Islet precursor cell (in vitro differentiated cells): ENCODE measurements at regions not wholly inside any gene's neighbourhood (a gene's known extent, or its start where the extent isn't known, plus 50 kb on each side); places are given as distances from the start of the nearest gene placed in this dataset.
"Not testable (repeated sequence)": the region's sequence is repeated elsewhere in the genome, so short reads cannot be mapped to it uniquely, and the experiment has no call there.

Experiments
- DNase-seq: peaks from one replicate; pipeline ENCODE4 v3.0.0-alpha.2; 2018

DNA sequence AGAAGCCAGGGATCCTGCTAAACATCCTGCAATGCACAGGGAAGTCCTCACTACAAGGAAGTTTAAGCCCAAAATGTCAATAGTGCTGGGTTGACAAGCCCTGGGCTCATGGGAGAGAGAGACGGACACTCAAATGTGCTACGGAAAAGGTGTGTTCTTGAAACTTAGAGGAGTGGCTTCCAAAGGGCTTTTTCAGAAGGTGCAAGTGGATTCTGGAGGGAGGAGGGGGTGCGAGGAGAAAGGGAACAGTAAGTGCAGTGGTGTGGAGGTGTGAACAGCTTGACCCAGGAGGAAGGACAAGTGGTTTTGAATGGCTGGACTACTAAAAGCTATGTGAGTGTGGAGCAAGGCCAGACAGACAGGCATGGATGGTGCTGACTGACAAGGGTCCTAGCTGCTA lies 50.4 kb upstream of the CECR2 start:
- DNase-seq, result no peak

DNA sequence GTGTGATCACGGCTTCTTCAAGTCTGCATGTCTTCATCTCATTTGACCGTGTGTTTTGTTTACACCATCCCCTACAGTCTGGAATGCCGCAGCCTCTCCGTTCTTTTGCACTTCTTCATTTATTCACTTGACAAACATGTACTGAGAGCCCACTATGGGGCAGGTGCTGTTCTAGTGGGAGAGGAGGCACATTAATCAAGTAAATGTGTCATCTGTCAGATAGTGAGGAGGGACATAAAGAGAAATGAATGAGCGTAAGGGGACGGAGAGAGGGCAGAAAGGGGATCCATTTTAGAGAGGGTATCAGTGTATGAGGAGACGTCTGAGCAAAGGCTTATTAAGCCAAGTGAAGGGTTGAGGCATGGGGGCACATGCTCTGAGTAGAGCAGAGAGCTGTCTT lies 54.0 kb upstream of the CECR2 start:
- DNase-seq, result no peak

DNA sequence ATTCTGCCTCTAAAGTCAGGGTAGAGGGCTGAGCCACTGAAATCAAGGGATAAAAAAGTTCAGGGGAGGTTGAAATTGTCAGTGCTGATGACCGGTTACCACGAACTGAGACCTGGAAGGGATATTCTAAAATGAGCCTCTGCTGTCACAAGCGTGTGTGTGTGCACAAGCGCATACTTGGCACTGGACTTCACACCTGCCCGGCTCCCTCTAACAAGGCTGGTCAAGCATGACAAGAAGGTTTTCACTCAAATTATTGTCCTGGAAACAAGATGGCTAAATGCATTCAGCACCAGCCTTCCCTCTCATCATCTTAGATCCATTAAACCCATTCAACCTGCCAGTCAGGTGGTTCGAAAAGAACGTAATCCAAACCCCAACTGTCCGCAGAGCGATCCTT lies 54.8 kb upstream of the CECR2 start:
- DNase-seq, result no peak

DNA sequence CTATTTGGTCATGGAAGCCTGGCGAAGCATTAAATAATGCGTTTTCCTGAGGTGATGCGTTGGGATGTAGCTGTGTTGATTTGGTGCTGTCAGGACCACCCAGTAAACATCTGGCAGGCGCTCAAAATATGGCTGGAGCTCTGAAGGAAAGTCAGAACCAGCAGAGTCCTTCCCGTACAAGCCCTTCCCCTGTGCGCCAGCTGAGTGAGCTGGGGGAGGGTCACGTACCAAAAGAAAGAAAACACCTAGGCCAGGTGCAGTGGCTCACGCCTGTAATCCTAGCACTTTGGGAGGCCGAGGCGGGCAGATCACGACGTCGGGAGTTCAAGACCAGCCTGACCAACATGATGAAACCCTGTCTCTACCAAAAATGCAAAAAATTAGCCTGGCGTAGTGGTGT lies 55.6 kb upstream of the CECR2 start:
- peak; percentile 23 for DNase-seq

DNA sequence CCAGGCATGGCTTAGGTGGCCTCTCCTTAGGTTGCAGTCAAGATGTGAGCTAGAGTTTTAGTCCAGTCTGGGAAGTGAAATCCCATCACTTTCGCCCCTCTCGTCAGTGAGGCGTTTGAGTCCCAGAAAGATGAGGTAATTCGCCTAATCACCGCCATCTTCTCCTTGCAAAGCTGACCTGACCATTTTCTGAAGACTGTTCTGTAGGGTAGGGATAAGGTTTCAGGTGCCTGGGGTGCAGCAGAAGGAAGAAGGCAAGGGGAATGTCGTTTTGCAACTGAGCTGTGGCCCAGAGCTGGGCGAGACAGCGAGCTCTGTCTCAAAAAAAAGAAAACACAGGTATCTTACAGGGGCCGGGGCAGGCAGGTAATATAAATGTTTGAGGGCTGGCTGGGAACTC lies 61.7 kb upstream of the CECR2 start:
- DNase-seq, result peak; percentile 50

DNA sequence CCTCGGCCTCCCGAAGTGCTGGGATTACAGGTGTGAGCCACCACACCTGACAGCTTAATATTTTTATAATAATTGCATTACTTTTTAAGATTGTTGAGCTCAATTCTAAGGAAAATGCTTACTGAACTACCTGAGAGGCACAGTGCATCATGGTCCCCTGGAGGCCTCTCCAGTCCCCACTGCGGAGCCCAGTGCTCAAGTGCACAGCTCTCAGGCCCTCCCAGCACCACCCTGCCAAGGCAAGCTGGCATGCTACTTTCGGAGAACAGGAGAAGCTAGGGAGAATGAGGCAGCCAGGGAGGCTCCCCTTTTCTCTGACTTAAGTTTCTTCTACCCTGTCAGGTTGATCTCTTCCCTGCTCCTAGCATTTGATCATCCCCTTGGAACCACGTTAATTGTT lies 64.2 kb upstream of the CECR2 start:
- no peak for DNase-seq

DNA sequence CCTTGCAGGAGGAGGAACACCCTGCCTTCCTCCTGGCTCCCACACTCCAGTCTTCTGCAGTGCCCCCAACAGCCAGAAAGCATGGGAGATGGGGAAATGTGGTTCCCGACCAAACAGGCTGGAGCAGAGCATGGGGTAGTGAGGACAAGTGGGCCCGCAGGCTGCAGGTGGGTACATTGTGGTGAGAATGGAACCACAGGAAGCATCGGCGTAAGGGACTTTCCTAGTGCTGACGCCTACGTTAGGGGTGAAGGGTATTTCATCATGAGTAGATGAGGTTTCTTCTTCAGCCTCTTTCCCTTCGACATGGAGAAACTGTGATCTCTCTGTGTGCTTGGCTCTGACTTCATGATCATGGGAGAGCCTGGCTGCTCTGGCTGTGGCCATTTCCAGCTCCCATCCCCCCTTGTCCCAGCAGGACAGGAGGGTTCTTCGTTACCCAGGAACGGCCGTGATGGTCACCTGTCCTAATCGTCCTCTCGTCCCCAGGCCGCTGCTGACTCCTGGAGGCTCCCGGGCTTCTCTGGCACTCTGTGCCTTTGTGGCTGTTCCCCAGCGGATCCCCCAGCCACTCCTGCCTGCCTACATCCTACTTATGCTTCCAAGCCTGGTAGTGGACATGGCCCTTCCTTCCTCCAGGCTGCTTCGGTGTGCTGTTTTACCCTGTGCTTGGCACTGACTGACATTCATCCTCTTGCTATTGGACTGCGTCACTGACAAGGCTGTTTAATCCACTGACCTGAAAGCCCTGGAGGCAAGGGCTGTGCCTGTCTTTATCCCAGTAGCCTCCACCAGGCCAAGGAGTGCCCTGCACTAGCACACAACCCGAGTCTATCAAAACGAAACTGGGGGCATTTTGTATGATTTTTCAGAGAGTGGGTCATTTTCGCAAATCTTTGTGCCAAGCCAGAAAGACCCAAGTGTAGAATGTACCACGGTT lies 65.2 kb upstream of the CECR2 start:
- DNase-seq, result no peak

DNA sequence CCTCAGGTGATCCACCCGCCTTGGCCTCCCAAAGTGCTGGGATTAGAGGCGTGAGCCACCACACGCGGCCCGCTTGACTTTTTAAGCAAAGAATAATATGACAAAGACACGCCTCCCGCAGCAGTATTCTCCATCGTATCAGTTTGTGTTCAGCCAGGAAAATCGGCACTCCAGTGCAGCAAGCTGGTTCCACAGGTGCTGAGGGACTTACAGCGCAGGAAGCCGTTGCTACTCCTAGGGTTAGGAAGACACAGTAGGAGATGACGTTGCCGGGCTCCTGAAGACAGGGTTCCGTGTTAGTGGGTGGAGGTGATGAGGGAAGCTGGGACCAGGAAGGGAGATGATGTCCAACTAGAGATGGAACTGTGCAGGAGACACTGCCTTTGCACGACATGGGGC lies 65.8 kb upstream of the CECR2 start:
- no peak for DNase-seq

DNA sequence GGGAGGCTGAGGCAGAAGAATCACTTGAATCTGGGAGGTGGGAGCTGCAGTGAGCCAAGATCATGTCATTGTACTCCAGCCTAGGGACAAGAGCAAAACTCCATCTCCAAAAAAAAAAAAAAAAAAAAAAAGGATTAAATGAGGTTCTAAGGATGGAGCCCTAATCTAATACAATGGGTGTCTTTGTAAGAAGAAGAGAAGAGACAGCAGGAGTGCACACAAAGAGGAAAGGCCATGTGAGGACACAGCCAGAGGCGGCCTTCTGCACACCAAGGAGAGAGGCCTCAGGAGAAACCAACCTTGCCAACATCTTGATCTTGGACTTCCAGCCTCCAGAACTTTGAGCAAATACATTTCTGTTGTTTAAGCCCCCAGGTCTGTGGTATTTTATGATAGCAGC lies 66.6 kb upstream of the CECR2 start:
- DNase-seq, result no peak

DNA sequence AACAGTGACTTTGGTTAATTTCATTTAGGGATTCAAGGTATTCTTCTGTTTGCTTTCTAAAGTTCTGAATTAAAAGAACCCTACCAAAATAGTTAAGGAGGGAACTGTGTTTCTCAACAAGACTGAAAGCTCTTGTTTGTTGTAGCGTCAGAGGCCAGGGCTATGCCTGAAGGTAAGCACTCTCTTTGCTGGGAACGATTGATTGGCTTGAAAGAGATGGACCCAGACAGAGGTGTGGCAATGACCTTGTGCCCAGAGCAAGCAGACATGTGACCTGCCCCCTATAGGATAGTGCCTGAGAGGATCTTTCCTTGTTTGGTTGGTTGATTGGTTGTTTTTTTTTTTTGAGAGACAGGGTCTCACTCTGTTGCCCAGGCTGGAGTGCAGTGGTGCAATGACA lies 68.3 kb upstream of the CECR2 start:
- no peak for DNase-seq

DNA sequence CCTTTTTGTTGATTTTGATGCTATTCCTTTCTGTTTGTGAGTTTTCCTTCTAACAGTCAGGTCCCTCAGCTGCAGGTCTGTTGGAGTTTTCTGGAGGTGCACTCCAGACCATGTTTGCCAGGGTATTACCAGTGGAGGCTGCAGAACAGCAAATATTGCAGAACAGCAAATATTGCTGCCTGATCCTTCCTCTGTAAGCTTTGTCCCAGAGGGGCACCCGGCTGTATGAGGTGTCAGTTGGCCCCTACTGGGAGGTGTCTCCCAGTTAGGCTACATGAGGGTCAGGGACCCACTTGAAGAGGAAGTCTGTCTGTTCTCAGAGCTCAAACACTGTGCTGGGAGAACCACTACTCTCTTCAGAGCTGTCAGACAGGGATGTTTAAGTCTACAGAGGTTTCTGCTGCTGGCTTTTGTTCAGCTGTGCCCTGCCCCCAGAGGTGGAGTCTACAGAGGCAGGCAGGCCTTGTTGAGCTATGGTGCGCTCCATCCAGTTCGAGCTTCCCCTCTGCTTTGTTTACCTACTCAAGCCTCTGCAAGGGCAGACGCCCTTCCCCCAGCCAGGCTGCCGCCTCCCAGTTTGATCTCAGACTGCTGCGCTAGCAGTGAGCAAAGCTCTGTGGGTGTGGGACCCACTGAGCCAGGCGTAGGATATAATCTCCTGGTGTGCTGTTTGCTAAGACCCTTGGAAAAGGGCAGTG lies 70.3 kb upstream of the CECR2 start:
- DNase-seq, result not testable (repeated sequence)

DNA sequence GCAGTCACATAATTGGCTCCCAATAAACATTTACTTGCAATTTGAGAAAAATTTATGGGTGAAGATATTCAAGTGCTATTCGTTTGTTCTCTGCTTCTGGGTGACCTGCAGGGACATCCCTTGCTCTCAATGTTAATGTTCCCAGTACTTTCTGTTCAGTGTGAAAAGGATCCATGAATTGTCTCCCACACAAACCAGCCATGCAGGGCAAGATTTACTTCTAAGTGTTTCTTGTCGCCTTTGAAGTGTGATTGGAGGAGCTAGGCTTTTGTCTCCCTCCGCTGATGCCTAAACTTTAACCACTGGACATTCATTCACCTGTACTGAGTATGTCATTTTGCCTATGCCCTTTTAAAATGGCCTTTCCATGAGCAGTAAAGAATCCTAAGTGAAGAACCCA lies 66.4 kb upstream of the ADA2 start:
- DNase-seq, result no peak

DNA sequence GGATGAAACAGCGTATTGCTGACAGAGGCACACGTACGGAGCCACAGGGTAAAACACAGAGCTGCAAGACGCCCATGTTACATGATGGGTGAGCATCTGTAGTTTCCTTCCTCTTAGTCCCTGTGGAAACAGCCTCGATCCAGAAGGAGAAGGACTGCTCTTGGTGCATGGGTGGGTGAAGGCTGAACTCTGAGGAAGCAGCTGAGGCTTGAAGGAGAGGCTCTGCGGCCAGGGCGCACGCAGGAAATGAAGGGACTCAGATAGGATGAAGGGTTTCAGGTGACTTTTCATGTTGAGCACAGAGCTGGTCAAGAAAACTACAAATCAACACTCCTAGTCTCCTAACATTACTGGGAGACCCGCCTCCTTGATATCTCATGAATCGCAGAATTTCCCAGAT lies 65.7 kb upstream of the ADA2 start:
- DNase-seq, result no peak

DNA sequence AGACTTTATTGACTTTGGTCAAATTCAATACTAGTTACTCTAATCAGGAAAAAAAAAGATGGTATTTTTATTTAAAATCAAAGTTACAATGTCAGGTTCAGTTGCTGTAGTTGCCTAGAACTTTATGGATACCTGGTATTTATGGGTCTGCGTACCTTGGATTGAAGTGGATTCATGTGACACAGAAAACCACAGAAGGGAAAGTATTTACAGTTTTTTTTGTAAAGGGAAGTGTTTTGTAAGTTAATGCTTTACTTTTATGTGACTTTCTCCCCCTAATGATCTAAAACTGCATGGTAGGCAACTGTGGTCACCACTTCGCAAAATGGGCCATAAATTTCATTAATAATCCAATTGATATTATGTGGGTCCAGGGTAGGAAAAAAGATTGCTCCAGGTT lies 65.2 kb upstream of the ADA2 start:
- DNase-seq, result no peak

DNA sequence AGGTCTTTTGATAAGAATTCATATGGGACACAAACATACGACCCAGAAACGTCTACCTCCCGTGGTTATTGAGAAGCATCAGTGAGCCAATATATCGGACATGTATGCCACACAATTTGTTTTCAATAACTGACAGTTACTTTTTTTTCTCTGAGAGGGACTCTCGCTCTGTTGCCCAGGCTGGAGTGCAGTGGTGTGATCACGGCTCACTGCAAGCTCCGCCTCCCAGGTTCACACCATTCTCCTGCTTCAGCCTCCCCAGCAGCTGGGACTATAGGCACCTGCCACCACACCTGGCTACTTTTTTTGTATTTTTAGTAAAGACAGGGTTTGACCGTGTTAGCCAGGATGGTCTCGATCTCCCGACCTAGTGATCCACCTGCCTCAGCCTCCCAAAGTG lies 64.6 kb upstream of the ADA2 start:
- DNase-seq, result not testable (repeated sequence)

DNA sequence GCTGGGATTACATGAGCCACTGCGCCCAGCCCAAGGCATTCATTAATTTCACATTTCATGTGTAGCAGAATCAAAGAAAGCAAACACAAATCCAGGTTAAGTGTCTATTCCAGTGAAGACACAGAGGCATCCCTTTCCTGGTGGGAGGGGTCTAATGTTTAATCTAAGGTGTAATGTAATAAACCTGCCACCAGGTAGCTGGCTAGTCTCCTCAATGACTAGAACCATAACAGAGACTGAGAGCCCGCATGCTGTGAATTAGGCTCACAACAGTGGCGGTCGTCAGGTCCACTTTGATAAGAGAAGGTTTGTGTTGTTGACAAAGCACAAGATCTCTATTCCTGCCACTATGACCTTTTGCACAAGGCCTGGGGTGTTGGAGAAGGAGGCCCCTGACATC lies 64.2 kb upstream of the ADA2 start:
- no peak for DNase-seq

DNA sequence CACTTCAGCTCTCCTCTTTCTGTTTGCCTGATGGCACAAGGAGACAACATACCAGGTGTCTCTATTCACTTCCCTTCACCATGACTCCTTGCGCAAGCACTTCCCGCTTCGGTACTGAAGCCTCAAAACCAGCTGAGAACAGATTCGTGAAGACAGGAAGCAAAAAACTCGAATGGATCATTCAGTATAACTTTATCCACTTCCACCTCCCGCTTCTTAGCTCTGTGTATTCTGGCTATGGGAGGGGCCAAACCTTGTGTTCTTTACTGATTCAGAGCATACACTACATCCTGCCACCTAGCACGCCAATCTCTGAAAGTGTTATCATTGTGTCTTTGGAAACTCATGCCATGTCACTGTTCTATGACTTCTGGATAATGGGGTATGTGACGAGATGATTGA lies 62.2 kb upstream of the ADA2 start:
- no peak for DNase-seq

DNA sequence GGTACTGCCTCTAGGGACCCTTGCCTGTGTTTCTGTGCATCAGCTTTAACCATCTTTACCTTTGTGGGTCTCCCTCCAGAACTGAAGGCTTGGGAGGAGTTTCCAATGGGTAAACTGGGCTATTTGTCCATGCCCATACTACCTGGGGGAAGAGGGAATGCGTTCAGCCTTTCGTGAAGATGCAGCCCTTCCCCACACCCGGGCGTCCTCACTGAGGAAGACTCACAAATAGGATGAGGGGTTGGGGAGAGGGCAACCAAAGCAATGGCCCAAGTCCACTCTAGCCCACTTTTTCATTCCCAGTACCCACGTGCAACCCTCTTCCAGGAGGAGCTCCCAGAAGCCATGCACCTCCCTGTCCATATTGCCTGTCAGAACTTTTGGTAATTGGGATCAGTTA lies 61.8 kb upstream of the ADA2 start:
- no peak for DNase-seq

DNA sequence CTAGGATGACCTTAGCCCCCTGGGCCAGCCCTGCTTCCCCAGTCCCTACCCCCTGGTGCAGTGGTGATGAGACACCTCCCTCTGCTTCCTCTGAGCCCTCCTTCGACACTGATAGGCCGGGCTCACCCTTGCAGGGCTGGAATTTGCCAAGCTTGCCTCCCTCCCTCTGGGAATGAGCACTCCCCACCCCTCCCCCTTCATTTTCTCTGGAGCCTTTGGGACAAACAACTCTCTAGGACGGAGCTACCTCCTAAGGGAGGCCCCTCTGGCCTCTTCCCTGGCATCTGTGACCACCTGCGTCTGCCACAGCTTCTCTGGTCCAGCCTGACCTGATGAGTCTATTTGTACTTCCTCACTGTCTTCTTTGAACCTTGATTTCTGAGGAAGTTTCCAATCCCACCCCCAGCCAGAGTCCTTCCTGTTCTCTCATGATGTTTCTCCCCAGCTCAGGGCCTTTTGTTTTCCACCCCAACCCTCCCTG lies 53.3 kb upstream of the ADA2 start:
- DNase-seq, result peak; percentile 83

DNA sequence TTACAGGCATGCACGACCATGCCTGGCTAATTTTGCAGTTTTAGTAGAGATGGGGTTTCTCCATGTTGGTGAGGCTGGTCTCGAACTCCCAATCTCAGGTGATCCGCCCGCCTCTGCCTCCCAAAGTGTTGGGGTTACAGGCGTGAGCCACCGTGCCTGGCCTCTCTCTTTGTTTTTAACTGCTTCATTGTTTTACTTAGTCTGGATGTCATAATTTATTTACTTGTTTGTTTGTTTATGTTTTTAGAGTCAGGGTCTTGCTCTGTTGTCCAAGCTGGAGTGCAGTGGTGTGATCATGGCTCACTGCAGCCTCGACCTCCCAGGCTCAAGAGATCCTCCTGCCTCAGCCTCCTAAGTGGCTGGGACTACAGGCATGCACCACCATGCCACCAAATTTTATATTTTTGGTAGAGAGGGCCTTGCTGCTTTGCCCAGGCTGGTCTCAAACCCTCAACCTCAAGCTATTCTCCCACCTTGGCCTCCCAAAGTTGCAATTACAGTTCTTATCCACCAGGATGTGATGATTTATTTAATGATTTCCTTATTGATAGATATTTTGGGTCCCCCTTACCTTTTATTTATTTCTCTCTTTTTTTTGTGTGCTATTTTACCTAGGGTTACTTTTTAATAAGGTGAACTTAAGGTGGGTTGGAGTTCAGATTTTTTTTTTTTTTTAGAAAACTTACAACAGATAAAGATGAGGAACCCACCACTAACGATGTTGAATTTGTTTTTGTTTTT lies 52.6 kb upstream of the ADA2 start:
- no peak for DNase-seq

DNA sequence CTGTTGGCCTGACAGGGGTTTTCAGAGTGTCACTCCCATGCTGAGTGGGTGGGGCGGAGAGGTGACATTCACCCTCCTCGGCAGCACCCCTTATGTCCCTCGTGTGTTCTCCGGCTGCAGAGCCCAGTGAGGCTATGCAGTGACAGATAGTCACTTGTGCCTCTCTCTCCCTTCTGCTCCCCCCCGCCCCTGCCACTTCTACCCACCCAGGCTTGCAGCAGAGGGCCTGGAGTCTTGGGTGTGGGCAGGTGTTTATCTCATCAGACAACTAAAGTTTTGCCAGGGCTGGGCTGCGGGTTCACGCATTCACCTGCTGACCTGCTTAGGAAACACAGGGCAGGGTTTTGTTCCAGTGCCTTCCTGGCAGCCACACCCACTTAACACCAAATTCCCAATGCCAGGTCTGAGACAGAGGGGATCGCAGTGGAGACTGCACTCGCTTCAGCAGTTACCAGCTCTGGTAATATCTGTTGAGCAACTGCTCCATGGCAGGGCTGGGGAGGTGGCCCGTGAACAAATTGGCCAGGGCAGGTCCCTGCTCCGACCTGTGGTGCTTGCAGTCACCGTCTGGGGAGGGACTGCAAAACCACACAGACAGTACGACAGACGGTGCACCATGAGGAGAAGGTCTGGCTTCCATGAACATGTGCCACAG lies 50.5 kb upstream of the ADA2 start:
- DNase-seq, result no peak

DNA sequence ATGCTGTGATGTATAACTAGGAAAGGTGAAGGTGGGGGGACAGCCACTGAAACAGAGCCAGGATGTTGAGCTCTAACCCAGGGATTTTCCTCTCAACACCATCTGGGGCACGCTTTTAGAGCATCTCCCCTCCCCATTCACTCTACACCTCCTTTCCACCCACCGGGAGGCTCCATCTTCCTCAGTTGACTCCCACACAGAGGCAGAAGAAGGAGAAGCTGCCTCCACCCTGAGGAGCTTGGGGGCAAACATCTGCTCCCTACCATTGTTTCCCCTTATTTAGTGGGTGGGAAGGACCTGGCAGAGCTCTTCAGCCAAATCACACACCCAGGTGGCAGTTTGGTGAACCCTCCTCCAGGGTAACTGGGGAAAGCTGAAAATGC lies 50.0 kb upstream of the ADA2 start:
- no peak for DNase-seq
